ENCODE measurements at regions not wholly inside any gene's neighbourhood (a gene's known extent, or its start where the extent isn't known, plus 50 kb on each side); places are given as distances from the start of the nearest gene placed in this dataset.

DNA sequence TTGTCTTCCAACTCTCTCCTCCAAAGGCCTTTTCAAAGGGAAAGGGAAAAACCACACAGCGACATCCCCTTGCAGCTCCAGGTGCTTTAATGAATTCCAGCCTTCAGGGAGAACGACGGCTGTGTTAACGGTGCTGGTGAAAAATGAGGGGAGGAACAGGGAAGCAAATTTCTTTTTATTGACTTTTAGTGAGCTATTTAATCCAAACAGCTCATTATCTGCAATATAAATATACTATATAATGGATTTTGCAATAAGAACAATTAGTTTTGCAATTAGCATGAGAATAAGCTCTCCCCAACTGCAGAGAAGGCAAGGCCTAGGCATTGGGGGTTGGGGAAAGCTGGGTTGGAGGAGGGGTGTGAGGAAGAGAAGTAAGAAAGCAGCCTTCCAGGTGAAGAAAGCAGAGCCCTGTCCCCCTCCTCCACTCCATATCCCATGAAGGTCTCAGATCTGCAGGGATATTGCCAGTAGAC, 159.0 kb upstream of the ZC3H12A start:
- TF ChIP-seq, protein P1, sequence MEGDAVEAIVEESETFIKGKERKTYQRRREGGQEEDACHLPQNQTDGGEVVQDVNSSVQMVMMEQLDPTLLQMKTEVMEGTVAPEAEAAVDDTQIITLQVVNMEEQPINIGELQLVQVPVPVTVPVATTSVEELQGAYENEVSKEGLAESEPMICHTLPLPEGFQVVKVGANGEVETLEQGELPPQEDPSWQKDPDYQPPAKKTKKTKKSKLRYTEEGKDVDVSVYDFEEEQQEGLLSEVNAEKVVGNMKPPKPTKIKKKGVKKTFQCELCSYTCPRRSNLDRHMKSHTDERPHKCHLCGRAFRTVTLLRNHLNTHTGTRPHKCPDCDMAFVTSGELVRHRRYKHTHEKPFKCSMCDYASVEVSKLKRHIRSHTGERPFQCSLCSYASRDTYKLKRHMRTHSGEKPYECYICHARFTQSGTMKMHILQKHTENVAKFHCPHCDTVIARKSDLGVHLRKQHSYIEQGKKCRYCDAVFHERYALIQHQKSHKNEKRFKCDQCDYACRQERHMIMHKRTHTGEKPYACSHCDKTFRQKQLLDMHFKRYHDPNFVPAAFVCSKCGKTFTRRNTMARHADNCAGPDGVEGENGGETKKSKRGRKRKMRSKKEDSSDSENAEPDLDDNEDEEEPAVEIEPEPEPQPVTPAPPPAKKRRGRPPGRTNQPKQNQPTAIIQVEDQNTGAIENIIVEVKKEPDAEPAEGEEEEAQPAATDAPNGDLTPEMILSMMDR (IDR thresholded peaks at IDR 0.05; ENCODE audit: poor library complexity): no peak
- no peak for TF ChIP-seq EZH2 (IDR thresholded peaks at IDR 0.05; ENCODE audit: borderline replicate concordance)
- no peak for TF ChIP-seq EZH2phosphoT487 (IDR thresholded peaks at IDR 0.05; ENCODE audit: low read depth, severe bottlenecking, unreplicated experiment)

All from hepatocyte (in vitro differentiated cells).